Esophagus squamous epithelium (tissue), 5 donors: ENCODE measurements at regions not wholly inside any gene's neighbourhood (a gene's known extent, or its start where the extent isn't known, plus 50 kb on each side); places are given as distances from the start of the nearest gene placed in this dataset.

Experiments
- DNase-seq: peaks from one replicate; lab custom pipeline; 2025; lab: John Stamatoyannopoulos, UW
- H3K27ac ChIP-seq, 4 donors: fragments of 200-600 bp; sonication (generic); one replicate each; pipeline ENCODE4 v1.5.1; 2016 to 2019; ENCODE audit warnings: mild to moderate bottlenecking in 1 of 4
- H3K27me3 ChIP-seq, 4 donors: fragments of 200-600 bp; sonication (generic); 1 replicate in 3 of 4; 2 replicates in 1 of 4; pipeline versions ENCODE4 v1.5.1 to v1.6.0; 2017 to 2021; ENCODE audit warnings: antibody characterized with exemption in 1 of 4
- H3K36me3 ChIP-seq, 3 donors: fragments of 200-600 bp; sonication (generic); one replicate each; pipeline ENCODE4 v1.5.1; 2016 to 2019
- H3K4me1 ChIP-seq, 3 donors: fragments of 200-600 bp; sonication (generic); one replicate each; pipeline ENCODE4 v1.5.1; 2017 to 2019
- H3K4me3 ChIP-seq, 4 donors: fragments of 200-600 bp; sonication (generic); 1 replicate in 3 of 4; 2 replicates in 1 of 4; pipeline ENCODE4 v1.5.1; 2016 to 2019; ENCODE audit warnings: mild to moderate bottlenecking in 2 of 4, moderate library complexity in 1 of 4
- H3K9me3 ChIP-seq, 3 donors: fragments of 200-600 bp; sonication (generic); one replicate each; pipeline ENCODE4 v1.5.1; 2016 to 2019
- POLR2A ChIP-seq, 4 donors: fragments of 450-650 bp; IDR thresholded peaks; one replicate each; pipeline ENCODE4 v1.6.1; 2017; ENCODE audit warnings: antibody characterized with exemption in 4 of 4, mild to moderate bottlenecking in 4 of 4, moderate library complexity in 3 of 4
- WGBS, 2 donors: methylation state at CpG; one replicate each; pipeline ENCODE4 v1.1.5; 2018; 5-methylcytosine and 5-hydroxymethylcytosine counted together
- intact Hi-C: fragments of 100-400 bp; cut with DNase I; formaldehyde crosslinking; loops from one replicate; pipeline ENCODE4 v1.15.0; 2022
- TF ChIP-seq, protein P1 (sequence below), 6 experiments: fragments of 450-650 bp in 4 of 6; fragments of 200-600 bp in 2 of 6; sonication (generic) in 2 of 6; IDR thresholded peaks; one replicate each; pipeline ENCODE4 v1.5.1; 2016 to 2019; ENCODE audit warnings: antibody characterized with exemption in 6 of 6, mild to moderate bottlenecking in 4 of 6, moderate library complexity in 4 of 6
- donor health status: DM: yes; HTN: yes; CAD: no.

DNA sequence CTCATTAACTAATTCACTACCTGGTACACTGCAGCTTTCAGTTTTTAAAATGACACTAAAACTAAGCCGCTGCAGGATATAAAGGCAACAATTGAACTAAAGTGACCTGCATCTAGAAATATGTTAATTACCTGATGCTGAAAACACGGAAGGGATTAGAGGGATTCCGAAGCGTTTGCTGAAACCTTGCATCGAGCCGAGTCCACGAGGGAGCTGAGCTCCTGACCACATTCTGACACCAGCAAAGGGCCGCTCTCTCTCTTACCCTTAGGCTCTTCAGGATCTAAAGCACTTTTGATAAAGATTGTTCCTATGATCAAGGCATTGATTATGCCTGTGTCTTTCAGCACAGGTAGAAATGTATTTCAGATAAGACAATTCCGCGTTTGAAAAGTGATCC lies 59.5 kb upstream of the CDKN3 start:
- no peak for DNase-seq
- no peak for TF ChIP-seq POLR2A (IDR thresholded peaks at IDR 0.05)
- TF ChIP-seq, protein P1, sequence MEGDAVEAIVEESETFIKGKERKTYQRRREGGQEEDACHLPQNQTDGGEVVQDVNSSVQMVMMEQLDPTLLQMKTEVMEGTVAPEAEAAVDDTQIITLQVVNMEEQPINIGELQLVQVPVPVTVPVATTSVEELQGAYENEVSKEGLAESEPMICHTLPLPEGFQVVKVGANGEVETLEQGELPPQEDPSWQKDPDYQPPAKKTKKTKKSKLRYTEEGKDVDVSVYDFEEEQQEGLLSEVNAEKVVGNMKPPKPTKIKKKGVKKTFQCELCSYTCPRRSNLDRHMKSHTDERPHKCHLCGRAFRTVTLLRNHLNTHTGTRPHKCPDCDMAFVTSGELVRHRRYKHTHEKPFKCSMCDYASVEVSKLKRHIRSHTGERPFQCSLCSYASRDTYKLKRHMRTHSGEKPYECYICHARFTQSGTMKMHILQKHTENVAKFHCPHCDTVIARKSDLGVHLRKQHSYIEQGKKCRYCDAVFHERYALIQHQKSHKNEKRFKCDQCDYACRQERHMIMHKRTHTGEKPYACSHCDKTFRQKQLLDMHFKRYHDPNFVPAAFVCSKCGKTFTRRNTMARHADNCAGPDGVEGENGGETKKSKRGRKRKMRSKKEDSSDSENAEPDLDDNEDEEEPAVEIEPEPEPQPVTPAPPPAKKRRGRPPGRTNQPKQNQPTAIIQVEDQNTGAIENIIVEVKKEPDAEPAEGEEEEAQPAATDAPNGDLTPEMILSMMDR (IDR thresholded peaks at IDR 0.05): no peak
- no peaks in the 10 kb centered on the region for H3K9me3 ChIP-seq
- H3K36me3 ChIP-seq: no peaks in the 10 kb centered on the region
- H3K4me1 ChIP-seq: no peaks in the 10 kb centered on the region
- H3K4me3 ChIP-seq: no peak overlapping the region
- H3K27ac ChIP-seq: no peak overlapping the region
- intact Hi-C loops: loop anchor here (10.0 kb wide), 1 partner anchor 793 kb away; no protein-coding TSS in a partner anchor
- H3K27me3 ChIP-seq: peaks cover 0 to 41% (median 0%) of the 10 kb centered on the region in 4 donors
- 71 to 73% methylated on average over 10 of the region's 10 CpGs for WGBS, 2 donors

DNA sequence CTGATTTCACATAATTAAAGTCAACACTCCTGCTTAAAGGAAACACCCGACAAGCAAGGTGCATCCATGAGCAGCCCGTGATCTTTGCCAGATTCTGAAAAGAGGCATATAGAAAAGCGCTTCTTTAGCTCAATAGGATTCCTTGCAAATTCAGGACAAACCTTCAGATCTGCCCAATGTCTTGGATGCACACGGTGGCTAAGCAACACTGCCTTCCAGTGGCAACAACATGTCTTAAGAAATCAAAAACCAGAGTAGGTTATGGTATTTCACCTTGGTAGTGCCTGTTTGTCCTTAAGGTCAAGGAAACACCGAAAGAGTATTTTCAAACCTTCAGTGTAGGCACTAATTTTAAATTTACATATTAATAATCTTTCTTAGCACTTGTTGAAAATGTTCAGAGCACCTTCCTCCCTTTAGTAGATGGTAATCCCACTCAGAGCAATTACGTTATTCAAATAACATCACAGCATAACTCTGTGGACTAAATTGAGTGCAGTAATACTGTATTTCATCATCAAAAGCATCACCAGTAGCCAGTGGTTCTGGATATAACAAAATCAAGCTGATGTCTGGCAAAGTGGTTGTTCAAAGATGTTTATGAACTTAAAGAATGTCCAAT lies 58.0 kb upstream of the CDKN3 start:
- no peak for DNase-seq
- 24 to 51% methylated on average over 5 to 6 of the region's 6 CpGs for WGBS, 2 donors
- intact Hi-C loops: loop anchor here (10.0 kb wide), 1 partner anchor 794 kb away; no protein-coding TSS in a partner anchor
- Histone ChIP-seq H3K9me3 (no peaks in the 10 kb centered on the region), H3K36me3 (no peaks in the 10 kb centered on the region), H3K4me3 (no peak overlapping the region), H3K27ac (no peak overlapping the region), H3K4me1 (no peaks in the 10 kb centered on the region), H3K27me3 (peaks cover 0 to 31% (median 0%) of the 10 kb centered on the region in 4 donors)
- TF ChIP-seq, protein P1 (IDR thresholded peaks at IDR 0.05): peak in 4 of 6 experiments; percentile 27 to 53 (median 30)
- no peak for TF ChIP-seq POLR2A (IDR thresholded peaks at IDR 0.05)

DNA sequence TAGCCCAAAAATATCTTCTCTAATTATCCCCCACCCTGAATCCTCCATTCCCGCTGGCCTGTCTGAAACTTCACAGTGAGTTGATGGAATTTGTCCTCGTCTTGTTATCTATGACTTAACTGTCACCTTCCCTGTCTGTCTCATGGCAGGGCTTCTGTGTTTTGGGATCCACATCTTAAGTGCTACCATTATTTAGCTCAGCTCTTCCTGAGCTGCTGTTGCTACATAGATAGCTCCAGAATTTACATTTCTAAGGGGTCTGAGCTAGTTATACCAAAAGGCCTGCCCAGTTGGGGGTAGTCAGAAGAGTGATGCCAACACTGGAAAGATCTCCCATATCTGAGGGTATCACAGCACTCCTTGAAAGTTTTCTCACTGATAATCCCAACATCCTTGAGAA lies 57.0 kb upstream of the CDKN3 start:
- intact Hi-C loops: loop anchor here (10.0 kb wide), 1 partner anchor 795 kb away; no protein-coding TSS in a partner anchor
- Histone ChIP-seq H3K27ac (no peak overlapping the region), H3K4me1 (no peaks in the 10 kb centered on the region), H3K36me3 (no peaks in the 10 kb centered on the region), H3K27me3 (peaks cover 0 to 31% (median 0%) of the 10 kb centered on the region in 4 donors), H3K9me3 (no peaks in the 10 kb centered on the region), H3K4me3 (no peak overlapping the region)
- TF ChIP-seq, protein P1 (IDR thresholded peaks at IDR 0.05): no peak
- TF ChIP-seq POLR2A (IDR thresholded peaks at IDR 0.05): no peak
- WGBS, 2 donors: 89 to 98% methylated on average over 2 of the region's 2 CpGs
- DNase-seq: no peak

DNA sequence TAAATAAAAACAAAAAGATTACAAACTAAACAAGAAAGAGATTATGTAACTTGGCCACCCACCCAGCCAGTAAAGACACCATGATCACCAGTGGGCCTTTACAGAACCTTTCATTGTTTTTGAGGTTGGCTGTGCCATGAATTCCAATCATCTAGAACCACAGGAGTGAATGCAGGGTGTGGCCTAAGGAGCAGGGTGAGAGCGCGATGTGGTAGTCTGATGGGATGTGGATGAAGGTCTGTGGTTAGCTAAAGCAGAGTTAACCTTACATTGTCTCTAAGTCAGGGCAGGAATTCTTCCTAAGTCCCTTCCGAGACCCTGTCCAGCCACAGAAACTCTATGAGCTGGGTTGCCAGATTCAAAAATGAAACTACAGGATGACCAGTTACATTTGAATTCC lies 54.0 kb upstream of the CDKN3 start:
- Histone ChIP-seq H3K36me3 (no peaks in the 10 kb centered on the region), H3K27me3 (peaks cover 0 to 16% (median 0%) of the 10 kb centered on the region in 4 donors), H3K4me3 (no peak overlapping the region), H3K27ac (no peak overlapping the region), H3K9me3 (no peaks in the 10 kb centered on the region), H3K4me1 (no peaks in the 10 kb centered on the region)
- no peak for DNase-seq
- TF ChIP-seq POLR2A (IDR thresholded peaks at IDR 0.05): no peak
- TF ChIP-seq, protein P1 (IDR thresholded peaks at IDR 0.05): no peak
- intact Hi-C loops: no loop called here
- WGBS, 2 donors: 79 to 88% methylated on average over 3 of the region's 3 CpGs

DNA sequence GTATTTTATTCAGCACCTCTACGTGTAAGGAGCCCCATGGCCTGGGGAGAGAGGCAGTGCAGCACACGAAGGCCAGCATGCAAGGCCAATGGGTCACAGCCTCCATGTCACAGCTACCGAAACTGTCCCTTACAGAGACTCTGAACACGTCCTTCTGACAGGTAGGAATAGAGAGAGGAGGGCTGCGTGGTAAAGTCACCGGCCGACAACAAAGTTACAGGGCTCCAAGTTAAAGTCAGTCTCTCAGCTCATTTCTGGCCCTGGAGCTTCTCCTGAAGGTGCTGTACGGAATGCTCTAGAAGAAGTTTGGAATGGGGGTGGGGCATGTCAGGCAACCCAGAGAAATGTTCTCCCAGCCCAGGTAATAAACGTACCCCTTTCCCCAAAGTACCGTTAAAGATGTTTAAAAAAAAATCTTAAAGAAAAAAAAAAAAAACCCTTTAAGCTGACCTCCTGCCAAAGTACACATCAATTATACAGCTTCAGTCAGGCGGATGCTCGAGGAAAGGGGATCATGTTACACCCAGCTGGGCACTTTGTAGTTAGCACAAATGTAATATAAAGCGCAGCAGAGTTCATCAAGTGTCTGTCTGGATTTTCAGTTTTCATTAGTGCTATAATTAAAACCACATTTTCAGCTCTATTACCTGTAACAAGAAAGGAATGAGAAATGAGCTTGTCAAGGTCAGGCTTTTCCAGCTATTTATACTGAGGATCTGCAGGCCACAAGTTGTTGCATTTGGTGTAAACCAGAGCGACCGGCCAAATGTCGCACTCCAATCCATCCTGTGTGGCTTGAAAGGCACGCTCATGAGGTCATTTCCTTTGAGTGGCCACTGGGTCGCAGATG lies 53.3 kb upstream of the CDKN3 start:
- Histone ChIP-seq H3K4me3 (no peak overlapping the region), H3K27ac (no peak overlapping the region), H3K9me3 (no peaks in the 10 kb centered on the region), H3K36me3 (no peaks in the 10 kb centered on the region), H3K4me1 (no peaks in the 10 kb centered on the region), H3K27me3 (peaks cover 0 to 9% (median 0%) of the 10 kb centered on the region in 4 donors)
- 64 to 68% methylated on average over 18 of the region's 18 CpGs for WGBS, 2 donors
- TF ChIP-seq, protein P1 (IDR thresholded peaks at IDR 0.05): no peak
- no peak for TF ChIP-seq POLR2A (IDR thresholded peaks at IDR 0.05)
- no peak for DNase-seq
- intact Hi-C loops: no loop called here
